Brain microvascular endothelial cell (primary cell): ENCODE measurements at regions not wholly inside any gene's neighbourhood (a gene's known extent, or its start where the extent isn't known, plus 50 kb on each side); places are given as distances from the start of the nearest gene placed in this dataset.
"Not testable (repeated sequence)": the region's sequence is repeated elsewhere in the genome, so short reads cannot be mapped to it uniquely, and the experiment has no call there.

Experiments
- DNase-seq: peaks from one replicate; pipeline ENCODE4 v3.0.0-alpha.2; 2020
- H3K27ac ChIP-seq: fragments of 250-450 bp; sonication (Bioruptor Pico); 2 replicates; pipeline ENCODE4 v1.5.1; 2020; ENCODE audit warnings: mild to moderate bottlenecking, moderate library complexity
- H3K27me3 ChIP-seq: fragments of 250-450 bp; sonication (Bioruptor Pico); replicated peaks from 2 replicates; pipeline ENCODE4 v1.5.1; 2020; ENCODE audit warnings: mild to moderate bottlenecking
- H3K36me3 ChIP-seq: fragments of 250-450 bp; sonication (Bioruptor Pico); replicated peaks from 2 replicates; pipeline ENCODE4 v1.5.1; 2020; ENCODE audit warnings: mild to moderate bottlenecking
- H3K4me3 ChIP-seq: 2 replicates; pipeline ENCODE4 v1.5.1; 2011; ENCODE audit warnings: low read depth, mild to moderate bottlenecking, control low read depth, low read length, moderate library complexity
- CTCF ChIP-seq: IDR thresholded peaks from 2 replicates; pipeline ENCODE4 v1.5.1; 2011; ENCODE audit warnings: low read depth, mild to moderate bottlenecking, moderate library complexity, low read length, control low read depth, inconsistent platforms; ENCODE audit errors: missing control alignments
- in situ Hi-C: cut with HindIII; loops from 2 replicates; pipeline ENCODE4 v1.10.0; 2017; ENCODE audit warnings: low sequenced_read_pairs, low pct_ligation_motif_present

GRCh38 chr3:82390868-82391267, 629.4 kb upstream of the GBE1 start:
- in situ Hi-C loops, result no loop called here
- H3K36me3 ChIP-seq, result no peaks in the 10 kb centered on the region
- no peak for DNase-seq
- H3K4me3 ChIP-seq, result no peak overlapping the region
- TF ChIP-seq CTCF, result no peak
- no peaks in the 10 kb centered on the region for H3K27me3 ChIP-seq
- H3K27ac ChIP-seq, result no peak overlapping the region

GRCh38 chr3:82386647-82387046, 625.2 kb upstream of the GBE1 start:
- no peak overlapping the region for H3K27ac ChIP-seq
- H3K36me3 ChIP-seq, result no peaks in the 10 kb centered on the region
- TF ChIP-seq CTCF, result no peak
- no peak for DNase-seq
- no peak overlapping the region for H3K4me3 ChIP-seq
- no peaks in the 10 kb centered on the region for H3K27me3 ChIP-seq
- in situ Hi-C loops, result no loop called here

- no peaks in the 10 kb centered on the region for H3K36me3 ChIP-seq
- H3K27me3 ChIP-seq, result no peaks in the 10 kb centered on the region
- H3K27ac ChIP-seq, result no peak overlapping the region
- TF ChIP-seq CTCF, result no peak
- no peak overlapping the region for H3K4me3 ChIP-seq
- in situ Hi-C loops, result no loop called here
- DNase-seq, result no peak
Measured at GRCh38 chr3:82384181-82384580, 622.7 kb upstream of the GBE1 start.

GRCh38 chr3:82382831-82383230, 621.4 kb upstream of the GBE1 start:
- no peak for TF ChIP-seq CTCF

GRCh38 chr3:82378392-82378791, 616.9 kb upstream of the GBE1 start:
- no peak for TF ChIP-seq CTCF
- DNase-seq, result no peak
- Histone ChIP-seq H3K27ac (no peak overlapping the region), H3K4me3 (no peak overlapping the region), H3K36me3 (no peaks in the 10 kb centered on the region), H3K27me3 (no peaks in the 10 kb centered on the region)
- in situ Hi-C loops, result no loop called here

More at GRCh38 chr3:82382831-82383230, 621.4 kb upstream of the GBE1 start:
- H3K27ac ChIP-seq, result no peak overlapping the region
- H3K36me3 ChIP-seq, result no peaks in the 10 kb centered on the region
- no peak for DNase-seq
- no peak overlapping the region for H3K4me3 ChIP-seq
- no peaks in the 10 kb centered on the region for H3K27me3 ChIP-seq
- in situ Hi-C loops, result no loop called here

GRCh38 chr3:82376883-82377282, 615.4 kb upstream of the GBE1 start:
- no peak for DNase-seq
- no peaks in the 10 kb centered on the region for H3K36me3 ChIP-seq
- H3K27me3 ChIP-seq, result no peaks in the 10 kb centered on the region
- H3K27ac ChIP-seq, result no peak overlapping the region
- TF ChIP-seq CTCF, result no peak
- H3K4me3 ChIP-seq, result no peak overlapping the region
- in situ Hi-C loops, result no loop called here

GRCh38 chr3:82373833-82374232, 612.4 kb upstream of the GBE1 start:
- H3K27ac ChIP-seq, DNase-seq, H3K36me3 ChIP-seq, H3K27me3 ChIP-seq, in situ Hi-C loops, H3K4me3 ChIP-seq: not testable (repeated sequence)
